ENCODE measurements at regions not wholly inside any gene's neighbourhood (a gene's known extent, or its start where the extent isn't known, plus 50 kb on each side); places are given as distances from the start of the nearest gene placed in this dataset.
"Not testable (repeated sequence)": the region's sequence is repeated elsewhere in the genome, so short reads cannot be mapped to it uniquely, and the experiment has no call there.

- DNase-seq; in situ Hi-C loops (cut with HindIII; ENCODE audit: low pct_ligation_motif_present, low pct_unique_long_range_greater_than_20kb, low sequenced_read_pairs): not testable (repeated sequence)
Measured at GRCh38 chr2:183916041-183916440, 682.3 kb upstream of the ZNF804A start.

GRCh38 chr2:183919167-183919566 is 679.2 kb upstream of the ZNF804A start:
- in situ Hi-C loops (cut with HindIII; ENCODE audit: low pct_ligation_motif_present, low pct_unique_long_range_greater_than_20kb, low sequenced_read_pairs) = no loop called here
- DNase-seq = no peak

- DNase-seq = no peak
- in situ Hi-C loops (cut with HindIII; ENCODE audit: low pct_ligation_motif_present, low pct_unique_long_range_greater_than_20kb, low sequenced_read_pairs) = no loop called here
Measured at GRCh38 chr2:183919926-183920325, 678.4 kb upstream of the ZNF804A start.

GRCh38 chr2:183925281-183925680 is 673.0 kb upstream of the ZNF804A start:
- in situ Hi-C loops (cut with HindIII; ENCODE audit: low pct_ligation_motif_present, low pct_unique_long_range_greater_than_20kb, low sequenced_read_pairs) = no loop called here
- no peak for DNase-seq

GRCh38 chr2:183926433-183926832 is 671.9 kb upstream of the ZNF804A start:
- peak; percentile 0 for DNase-seq
- in situ Hi-C loops (cut with HindIII; ENCODE audit: low pct_ligation_motif_present, low pct_unique_long_range_greater_than_20kb, low sequenced_read_pairs) = no loop called here

GRCh38 chr2:183927406-183928325 is 670.7 kb upstream of the ZNF804A start:
- in situ Hi-C loops (cut with HindIII; ENCODE audit: low pct_ligation_motif_present, low pct_unique_long_range_greater_than_20kb, low sequenced_read_pairs) = no loop called here
- peak; percentile 5 for DNase-seq

GRCh38 chr2:183935005-183935404 is 663.3 kb upstream of the ZNF804A start:
- in situ Hi-C loops (cut with HindIII; ENCODE audit: low pct_ligation_motif_present, low pct_unique_long_range_greater_than_20kb, low sequenced_read_pairs) = no loop called here
- DNase-seq = no peak

GRCh38 chr2:183937220-183937619 is 661.1 kb upstream of the ZNF804A start:
- DNase-seq = no peak
- in situ Hi-C loops (cut with HindIII; ENCODE audit: low pct_ligation_motif_present, low pct_unique_long_range_greater_than_20kb, low sequenced_read_pairs) = no loop called here

GRCh38 chr2:183946193-183946592 is 652.1 kb upstream of the ZNF804A start:
- in situ Hi-C loops (cut with HindIII; ENCODE audit: low pct_ligation_motif_present, low pct_unique_long_range_greater_than_20kb, low sequenced_read_pairs) = no loop called here
- DNase-seq = no peak

GRCh38 chr2:183948861-183949260 is 649.5 kb upstream of the ZNF804A start:
- in situ Hi-C loops (cut with HindIII; ENCODE audit: low pct_ligation_motif_present, low pct_unique_long_range_greater_than_20kb, low sequenced_read_pairs) = no loop called here
- DNase-seq = no peak

- no peak for DNase-seq
Measured at GRCh38 chr2:183950673-183951072, 647.7 kb upstream of the ZNF804A start.

GRCh38 chr2:183951630-183952029 is 646.7 kb upstream of the ZNF804A start:
- in situ Hi-C loops (cut with HindIII; ENCODE audit: low pct_ligation_motif_present, low pct_unique_long_range_greater_than_20kb, low sequenced_read_pairs) = no loop called here
- no peak for DNase-seq

More at GRCh38 chr2:183950673-183951072, 647.7 kb upstream of the ZNF804A start:
- in situ Hi-C loops (cut with HindIII; ENCODE audit: low pct_ligation_motif_present, low pct_unique_long_range_greater_than_20kb, low sequenced_read_pairs) = no loop called here

- in situ Hi-C loops (cut with HindIII; ENCODE audit: low pct_ligation_motif_present, low pct_unique_long_range_greater_than_20kb, low sequenced_read_pairs) = no loop called here
- DNase-seq = no peak
Measured at GRCh38 chr2:183952741-183953140, 645.6 kb upstream of the ZNF804A start.

GRCh38 chr2:183963609-183964008 is 634.7 kb upstream of the ZNF804A start:
- in situ Hi-C loops (cut with HindIII; ENCODE audit: low pct_ligation_motif_present, low pct_unique_long_range_greater_than_20kb, low sequenced_read_pairs) = no loop called here
- DNase-seq = no peak

- in situ Hi-C loops (cut with HindIII; ENCODE audit: low pct_ligation_motif_present, low pct_unique_long_range_greater_than_20kb, low sequenced_read_pairs) = no loop called here
- DNase-seq = no peak
Measured at GRCh38 chr2:183964565-183964964, 633.8 kb upstream of the ZNF804A start.

- no peak for DNase-seq
- in situ Hi-C loops (cut with HindIII; ENCODE audit: low pct_ligation_motif_present, low pct_unique_long_range_greater_than_20kb, low sequenced_read_pairs) = no loop called here
Measured at GRCh38 chr2:183967756-183968155, 630.6 kb upstream of the ZNF804A start.

GRCh38 chr2:183975676-183976075 is 622.7 kb upstream of the ZNF804A start:
- in situ Hi-C loops (cut with HindIII; ENCODE audit: low pct_ligation_motif_present, low pct_unique_long_range_greater_than_20kb, low sequenced_read_pairs); DNase-seq: not testable (repeated sequence)

- DNase-seq = no peak
Measured at GRCh38 chr2:183984871-183985270, 613.5 kb upstream of the ZNF804A start.

GRCh38 chr2:183991968-183992367 is 606.4 kb upstream of the ZNF804A start:
- in situ Hi-C loops (cut with HindIII; ENCODE audit: low pct_ligation_motif_present, low pct_unique_long_range_greater_than_20kb, low sequenced_read_pairs) = no loop called here
- DNase-seq = no peak

More at GRCh38 chr2:183984871-183985270, 613.5 kb upstream of the ZNF804A start:
- in situ Hi-C loops (cut with HindIII; ENCODE audit: low pct_ligation_motif_present, low pct_unique_long_range_greater_than_20kb, low sequenced_read_pairs) = no loop called here

- in situ Hi-C loops (cut with HindIII; ENCODE audit: low pct_ligation_motif_present, low pct_unique_long_range_greater_than_20kb, low sequenced_read_pairs) = no loop called here
- DNase-seq = no peak
Measured at GRCh38 chr2:183993052-183993451, 605.3 kb upstream of the ZNF804A start.
